Progenitor cell of endocrine pancreas (in vitro differentiated cells): ENCODE measurements at regions not wholly inside any gene's neighbourhood (a gene's known extent, or its start where the extent isn't known, plus 50 kb on each side); places are given as distances from the start of the nearest gene placed in this dataset.

Experiments
- DNase-seq: peaks from one replicate; pipeline ENCODE4 v3.0.0; 2021; ENCODE audit warnings: low spot score; ENCODE audit not compliant: unreplicated experiment
- H3K27ac Mint-ChIP-seq: 2 replicates; pipeline ENCODE4 v1.8.0; 2021; ENCODE audit warnings: mild to moderate bottlenecking, moderate library complexity, mixed read lengths
- H3K27me3 Mint-ChIP-seq: 2 replicates; pipeline ENCODE4 v1.8.0; 2021; ENCODE audit warnings: mixed read lengths
- H3K36me3 Mint-ChIP-seq: 2 replicates; pipeline ENCODE4 v1.8.0; 2022; ENCODE audit warnings: mixed read lengths; ENCODE audit not compliant: insufficient read depth
- H3K4me1 Mint-ChIP-seq: 2 replicates; pipeline ENCODE4 v1.8.0; 2021; ENCODE audit warnings: low read depth, mixed read lengths
- H3K4me3 Mint-ChIP-seq: 2 replicates; pipeline ENCODE4 v1.8.0; 2021; ENCODE audit warnings: low read depth, mild to moderate bottlenecking, moderate library complexity, mixed read lengths
- H3K9me3 Mint-ChIP-seq: 2 replicates; pipeline ENCODE4 v1.8.0; 2021; ENCODE audit warnings: low read depth, mixed read lengths
- CTCF ChIP-seq: fragments of 200-600 bp; sonication (generic); IDR thresholded peaks from one replicate; pipeline ENCODE4 v1.5.0; 2021; ENCODE audit warnings: antibody characterized with exemption, mild to moderate bottlenecking; ENCODE audit not compliant: unreplicated experiment

- TF ChIP-seq CTCF = no peak
- peaks cover 2% of the 10 kb centered on the region for H3K27me3 Mint-ChIP-seq
- H3K36me3 Mint-ChIP-seq = no peaks in the 10 kb centered on the region
- no peak for DNase-seq
- H3K4me1 Mint-ChIP-seq = peaks cover 29% of the 10 kb centered on the region
- H3K9me3 Mint-ChIP-seq = peaks cover 11% of the 10 kb centered on the region
- no peak overlapping the region for H3K27ac Mint-ChIP-seq
- H3K4me3 Mint-ChIP-seq = no peak overlapping the region
Measured at GRCh38 chr2:126378176-126378575, 277.8 kb upstream of the GYPC start.

GRCh38 chr2:126381091-126381490 lies 274.9 kb upstream of the GYPC start:
- no peak overlapping the region for H3K4me3 Mint-ChIP-seq
- no peak for TF ChIP-seq CTCF
- peaks cover 2% of the 10 kb centered on the region for H3K36me3 Mint-ChIP-seq
- no peak for DNase-seq
- H3K4me1 Mint-ChIP-seq = peaks cover 29% of the 10 kb centered on the region
- peaks cover 10% of the 10 kb centered on the region for H3K9me3 Mint-ChIP-seq
- H3K27me3 Mint-ChIP-seq = peaks cover 2% of the 10 kb centered on the region
- H3K27ac Mint-ChIP-seq = no peak overlapping the region

- H3K4me3 Mint-ChIP-seq = no peak overlapping the region
- no peak for TF ChIP-seq CTCF
- H3K27ac Mint-ChIP-seq = no peak overlapping the region
- no peak for DNase-seq
- peaks cover 18% of the 10 kb centered on the region for H3K9me3 Mint-ChIP-seq
- H3K36me3 Mint-ChIP-seq = peaks cover 6% of the 10 kb centered on the region
- H3K27me3 Mint-ChIP-seq = peaks cover 2% of the 10 kb centered on the region
- peaks cover 22% of the 10 kb centered on the region for H3K4me1 Mint-ChIP-seq
Measured at GRCh38 chr2:126382998-126383397, 273.0 kb upstream of the GYPC start.

- Mint-ChIP-seq H3K27ac (no peak overlapping the region), H3K36me3 (peaks cover 6% of the 10 kb centered on the region), H3K4me1 (peaks cover 18% of the 10 kb centered on the region), H3K9me3 (peaks cover 18% of the 10 kb centered on the region), H3K4me3 (no peak overlapping the region), H3K27me3 (peaks cover 2% of the 10 kb centered on the region)
- no peak for DNase-seq
- TF ChIP-seq CTCF = no peak
Measured at GRCh38 chr2:126383800-126384199, 272.2 kb upstream of the GYPC start.

GRCh38 chr2:126385441-126385840 lies 270.5 kb upstream of the GYPC start:
- no peaks in the 10 kb centered on the region for H3K27me3 Mint-ChIP-seq
- H3K4me3 Mint-ChIP-seq = no peak overlapping the region
- H3K27ac Mint-ChIP-seq = no peak overlapping the region
- TF ChIP-seq CTCF = peak; percentile 23
- H3K36me3 Mint-ChIP-seq = peaks cover 6% of the 10 kb centered on the region
- peaks cover 7% of the 10 kb centered on the region for H3K4me1 Mint-ChIP-seq
- no peak for DNase-seq
- H3K9me3 Mint-ChIP-seq = peaks cover 18% of the 10 kb centered on the region
